ENCODE measurements at regions not wholly inside any gene's neighbourhood (a gene's known extent, or its start where the extent isn't known, plus 50 kb on each side); places are given as distances from the start of the nearest gene placed in this dataset.

DNA sequence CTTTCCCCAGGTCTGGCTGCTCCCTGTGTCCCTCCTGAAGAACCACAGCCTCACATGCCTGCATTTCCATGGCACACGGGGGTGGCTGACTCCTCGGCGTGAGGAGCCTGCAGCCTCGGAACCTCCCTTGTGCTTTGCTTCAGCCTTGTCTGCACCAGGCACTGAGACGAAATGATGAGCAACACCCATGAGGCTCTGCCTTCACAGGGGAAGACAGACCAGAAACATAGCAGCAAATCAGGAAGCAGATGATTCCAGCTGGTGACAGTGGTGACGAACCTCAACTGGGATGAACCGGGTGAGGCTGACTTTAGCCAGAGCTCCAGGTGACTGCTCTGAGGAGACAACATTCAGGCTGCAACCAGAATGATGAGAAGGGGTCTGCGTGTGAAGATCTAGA, 84.5 kb upstream of the SMNDC1 start:
- TF ChIP-seq, protein P1, sequence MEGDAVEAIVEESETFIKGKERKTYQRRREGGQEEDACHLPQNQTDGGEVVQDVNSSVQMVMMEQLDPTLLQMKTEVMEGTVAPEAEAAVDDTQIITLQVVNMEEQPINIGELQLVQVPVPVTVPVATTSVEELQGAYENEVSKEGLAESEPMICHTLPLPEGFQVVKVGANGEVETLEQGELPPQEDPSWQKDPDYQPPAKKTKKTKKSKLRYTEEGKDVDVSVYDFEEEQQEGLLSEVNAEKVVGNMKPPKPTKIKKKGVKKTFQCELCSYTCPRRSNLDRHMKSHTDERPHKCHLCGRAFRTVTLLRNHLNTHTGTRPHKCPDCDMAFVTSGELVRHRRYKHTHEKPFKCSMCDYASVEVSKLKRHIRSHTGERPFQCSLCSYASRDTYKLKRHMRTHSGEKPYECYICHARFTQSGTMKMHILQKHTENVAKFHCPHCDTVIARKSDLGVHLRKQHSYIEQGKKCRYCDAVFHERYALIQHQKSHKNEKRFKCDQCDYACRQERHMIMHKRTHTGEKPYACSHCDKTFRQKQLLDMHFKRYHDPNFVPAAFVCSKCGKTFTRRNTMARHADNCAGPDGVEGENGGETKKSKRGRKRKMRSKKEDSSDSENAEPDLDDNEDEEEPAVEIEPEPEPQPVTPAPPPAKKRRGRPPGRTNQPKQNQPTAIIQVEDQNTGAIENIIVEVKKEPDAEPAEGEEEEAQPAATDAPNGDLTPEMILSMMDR (optimal IDR thresholded peaks at IDR 0.05 in 1 of 3, IDR thresholded peaks at IDR 0.05 in 1 of 3, conservative IDR thresholded peaks at IDR 0.05 in 1 of 3; ENCODE audit: extremely low read depth in 1 of 3, insufficient read depth in 2 of 3, low read length in 3 of 3) = no peak
- no peak for TF ChIP-seq EZH2 (IDR thresholded peaks at IDR 0.05; ENCODE audit: low read length)

All from keratinocyte (primary cell).